LHCN-M2 (cell line): ENCODE measurements at regions not wholly inside any gene's neighbourhood (a gene's known extent, or its start where the extent isn't known, plus 50 kb on each side); places are given as distances from the start of the nearest gene placed in this dataset.
"Not testable (repeated sequence)": the region's sequence is repeated elsewhere in the genome, so short reads cannot be mapped to it uniquely, and the experiment has no call there.

Source experiments
- DNase-seq: peaks from one replicate; pipeline ENCODE4 v3.0.0-alpha.2; 2012; ENCODE audit warnings: low read depth

DNA sequence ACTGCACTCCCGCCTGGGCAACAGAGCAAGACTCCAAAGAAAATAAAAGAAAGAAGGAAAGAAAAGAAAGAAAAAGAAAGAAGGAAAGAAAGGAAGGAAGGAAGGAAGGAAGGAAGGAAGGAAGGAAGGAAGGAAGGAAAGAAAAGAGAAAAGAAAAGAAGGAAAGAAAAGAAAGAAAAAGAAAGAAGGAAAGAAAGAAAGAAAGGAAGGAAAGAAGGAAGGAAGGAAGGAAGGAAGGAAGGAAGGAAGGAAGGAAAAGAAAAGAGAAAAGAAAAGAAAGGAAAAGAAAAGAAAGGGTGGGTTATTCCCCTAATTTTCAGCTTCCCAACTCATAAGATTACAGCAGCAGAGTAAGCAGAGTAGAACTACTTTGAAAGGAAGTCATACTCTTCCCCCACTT, 64.4 kb downstream of the TMEM200C start:
- not testable (repeated sequence) for DNase-seq

DNA sequence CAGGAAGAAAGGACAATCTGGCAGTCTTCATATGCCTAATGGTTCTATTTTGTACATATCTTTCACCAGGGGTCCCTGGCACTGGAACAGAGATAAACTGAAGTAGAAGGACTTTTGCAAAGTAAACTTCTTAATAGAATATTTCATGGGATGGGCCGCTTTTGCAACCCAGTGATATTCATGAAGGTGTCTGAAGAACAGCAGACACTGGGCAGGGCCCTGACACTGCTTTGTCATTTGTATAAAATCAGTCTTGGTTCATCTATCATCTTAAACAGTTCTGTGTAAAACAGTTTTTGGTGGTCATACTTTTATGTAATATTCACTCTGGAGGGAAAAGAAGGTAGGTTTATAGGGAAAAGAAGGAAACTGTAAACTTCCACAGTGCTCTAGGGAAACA, 66.4 kb downstream of the TMEM200C start:
- DNase-seq: no peak

DNA sequence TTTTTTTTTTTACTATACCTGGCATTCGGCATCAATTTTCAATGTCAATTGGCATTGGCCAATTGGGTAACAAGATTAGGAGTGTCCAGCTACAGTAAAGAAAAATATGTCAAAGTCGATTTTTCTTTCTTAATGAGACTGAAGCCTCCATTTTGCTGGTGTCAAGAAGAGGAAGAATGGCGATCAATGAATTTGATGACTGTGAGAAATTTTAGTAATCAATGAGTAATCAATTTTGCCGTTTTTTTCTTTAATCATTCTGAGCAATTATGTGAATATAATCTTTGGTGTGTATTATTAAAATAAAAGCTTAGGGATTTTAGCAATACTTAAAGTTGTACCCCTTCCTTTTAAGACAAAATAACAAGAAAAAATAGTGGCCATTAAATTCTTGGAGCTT, 69.7 kb downstream of the TMEM200C start:
- no peak for DNase-seq

DNA sequence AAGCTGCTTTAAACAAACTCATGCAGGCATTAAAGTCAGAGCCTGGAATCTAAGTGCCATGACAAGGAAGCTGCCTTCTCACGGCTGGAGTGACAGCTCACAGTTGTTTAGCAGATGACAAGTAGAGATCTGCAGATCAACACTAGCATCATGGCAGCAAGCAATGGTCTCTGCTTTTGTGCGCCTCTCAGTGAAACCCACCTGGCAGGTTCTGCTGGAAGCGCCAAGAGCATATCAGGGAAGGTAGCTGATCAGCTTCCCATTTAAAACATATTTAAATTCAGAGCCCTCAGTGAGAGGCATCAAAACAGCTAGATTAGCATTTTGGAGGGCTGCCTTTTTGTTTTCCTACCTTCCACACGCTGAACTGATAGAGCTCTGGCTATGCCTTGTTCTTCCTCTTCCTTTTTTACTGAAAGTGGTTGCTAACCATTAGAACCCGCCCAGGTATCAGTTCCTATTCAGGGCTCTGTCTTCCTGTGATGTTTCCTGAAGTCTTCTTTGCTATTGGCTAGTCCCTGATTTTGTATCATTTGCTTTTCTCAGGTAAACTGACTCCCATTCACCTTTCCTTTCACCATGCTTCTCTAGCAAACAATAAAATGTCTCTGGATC, 70.8 kb downstream of the TMEM200C start:
- DNase-seq: no peak

DNA sequence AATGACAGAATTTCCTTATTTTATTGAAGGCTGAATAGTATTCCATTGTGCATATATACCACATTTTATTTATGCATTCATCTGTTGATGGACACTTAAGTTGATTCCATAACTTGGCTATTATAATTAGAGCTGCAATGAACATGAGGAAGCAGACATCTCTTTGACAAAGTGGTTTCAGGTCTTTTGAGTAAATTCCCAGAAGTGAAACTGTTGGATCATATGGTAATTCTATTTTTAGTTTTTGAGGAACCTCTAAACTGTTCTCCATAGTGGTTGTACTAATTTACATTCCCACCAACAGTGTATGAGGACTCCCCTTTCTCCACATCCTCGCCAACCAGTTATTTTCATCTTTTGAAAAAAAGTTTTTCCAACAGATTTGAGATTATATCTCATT, 77.5 kb downstream of the TMEM200C start:
- DNase-seq: no peak

DNA sequence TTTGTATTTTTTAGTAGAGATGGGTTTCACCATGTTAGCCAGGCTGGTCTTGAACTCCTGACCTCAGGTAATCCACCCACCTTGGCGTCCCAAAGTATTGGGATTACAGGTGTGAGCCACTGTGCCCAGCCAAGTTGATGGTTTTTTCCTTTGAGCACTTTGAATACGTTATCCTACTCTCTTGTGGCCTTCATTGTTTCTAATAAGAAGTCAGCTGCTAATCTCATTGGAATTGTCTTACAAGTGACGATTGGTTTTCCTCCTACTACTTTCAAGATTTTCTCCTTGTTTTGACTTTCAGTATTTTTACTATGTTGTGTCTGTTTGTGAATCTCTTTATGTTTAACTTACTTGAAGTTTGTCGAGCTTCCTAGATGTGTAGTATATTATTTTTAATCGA, 88.5 kb downstream of the TMEM200C start:
- no peak for DNase-seq

DNA sequence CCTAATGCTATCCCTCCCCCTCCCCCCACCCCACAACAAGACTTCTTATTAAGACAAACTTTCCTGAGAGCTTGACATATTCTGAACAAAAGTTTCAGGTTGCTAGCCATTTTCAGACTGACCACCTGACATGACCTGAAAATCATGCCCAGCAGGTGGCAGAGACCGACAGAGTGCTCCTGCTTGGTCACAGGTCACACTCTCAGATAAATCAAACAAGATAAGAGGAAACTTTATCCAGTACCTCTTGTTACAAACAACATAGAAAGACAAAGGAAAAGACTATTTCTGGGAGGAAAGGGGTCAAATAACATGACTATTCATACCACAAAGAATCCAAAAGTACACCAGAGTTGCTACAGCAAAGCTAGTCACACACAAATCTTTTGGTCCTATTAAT, 107.4 kb downstream of the TMEM200C start:
- no peak for DNase-seq

DNA sequence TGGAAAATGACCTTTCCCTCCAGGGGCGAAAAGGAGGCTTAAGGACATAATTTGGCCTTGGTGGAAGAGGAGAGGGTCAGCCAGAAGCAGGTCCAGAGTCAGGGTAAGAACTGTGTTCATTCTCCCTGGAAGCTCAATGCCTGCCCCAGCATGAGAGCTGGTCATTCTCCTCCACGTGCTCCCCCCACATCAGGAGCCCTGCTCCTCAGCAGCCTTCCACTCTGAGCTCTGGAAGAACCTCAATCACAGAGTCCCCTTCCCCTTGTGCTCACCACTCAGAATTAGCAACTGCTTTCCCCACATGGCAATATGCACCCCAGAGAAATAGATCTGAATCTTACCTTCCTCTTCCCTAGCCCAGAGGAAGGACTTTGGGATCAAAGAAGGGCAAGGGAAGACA, 115.4 kb downstream of the TMEM200C start:
- no peak for DNase-seq

DNA sequence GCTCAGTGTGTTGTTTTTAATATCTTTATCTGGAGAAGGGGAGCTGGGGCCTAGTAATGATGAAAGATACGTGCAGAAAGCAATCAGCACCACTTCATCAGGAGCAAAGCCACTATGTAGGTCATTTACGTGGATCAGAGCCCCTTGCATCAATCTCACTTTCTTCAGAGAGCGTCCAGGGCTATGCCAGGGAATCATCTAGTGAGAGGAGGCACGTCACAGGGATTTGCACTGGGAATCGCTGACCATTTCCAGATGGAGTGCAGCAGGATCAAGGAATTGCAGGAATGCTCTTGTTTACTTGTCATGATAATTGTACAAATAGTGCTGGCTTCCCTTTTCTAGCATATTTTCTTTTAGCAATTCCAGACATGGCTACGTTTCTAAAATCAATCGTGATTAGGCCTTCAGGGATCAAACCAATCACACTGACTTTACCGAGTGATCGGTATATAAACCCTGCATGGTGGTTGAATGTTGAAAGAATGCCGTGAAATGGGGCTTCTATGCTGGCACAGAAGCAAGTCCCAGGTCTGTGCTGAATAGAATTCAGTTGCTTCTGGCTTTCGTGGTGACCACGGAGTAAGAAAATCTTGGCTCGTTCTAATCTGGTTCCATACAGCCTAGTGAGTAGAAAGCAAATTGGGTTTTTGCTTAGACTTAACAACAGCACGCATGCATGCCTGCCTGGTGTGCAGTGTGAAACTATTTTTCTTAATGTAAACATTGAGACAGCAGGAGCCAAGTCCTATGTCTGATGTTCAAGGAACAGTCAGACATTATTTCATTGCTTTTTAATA, 122.8 kb downstream of the TMEM200C start:
- DNase-seq: no peak

DNA sequence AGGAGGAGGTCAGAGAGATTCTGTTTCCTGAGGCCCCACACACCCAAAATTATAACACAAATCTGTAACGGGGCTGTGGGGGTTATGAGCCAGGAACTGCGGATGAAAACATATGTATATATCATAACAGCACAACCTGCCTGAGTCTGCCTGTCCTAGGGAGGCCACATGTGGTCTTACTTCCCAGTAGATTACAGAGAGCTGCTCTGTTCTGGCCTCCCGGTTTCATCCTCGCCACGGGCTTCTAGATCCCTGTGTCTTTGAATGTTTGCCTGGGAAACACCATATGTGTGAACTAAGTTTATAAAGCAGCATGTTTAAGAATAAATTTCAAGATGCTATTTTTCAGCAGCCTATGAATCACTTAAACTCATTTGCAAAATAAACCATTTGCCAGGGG, 124.0 kb downstream of the TMEM200C start:
- no peak for DNase-seq

DNA sequence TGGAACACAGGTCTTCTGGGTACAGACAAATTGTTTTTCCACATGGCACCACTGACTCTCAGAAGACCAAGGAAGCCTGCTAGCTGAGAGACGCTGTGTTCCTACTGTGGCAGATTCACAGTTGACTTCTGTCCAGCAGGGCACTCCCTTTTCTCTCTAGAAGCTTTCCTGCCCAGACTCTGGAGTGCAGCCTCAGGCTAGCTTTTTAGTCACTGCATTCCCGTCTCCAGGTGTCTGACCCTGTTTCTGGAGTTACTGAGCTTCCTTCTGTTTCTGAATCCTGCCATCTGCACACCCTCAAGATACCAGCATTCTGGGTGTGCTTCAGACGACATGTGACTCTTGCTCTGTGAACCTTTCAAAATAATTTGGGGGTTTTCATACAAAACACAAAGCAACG, 125.1 kb downstream of the TMEM200C start:
- DNase-seq: no peak

DNA sequence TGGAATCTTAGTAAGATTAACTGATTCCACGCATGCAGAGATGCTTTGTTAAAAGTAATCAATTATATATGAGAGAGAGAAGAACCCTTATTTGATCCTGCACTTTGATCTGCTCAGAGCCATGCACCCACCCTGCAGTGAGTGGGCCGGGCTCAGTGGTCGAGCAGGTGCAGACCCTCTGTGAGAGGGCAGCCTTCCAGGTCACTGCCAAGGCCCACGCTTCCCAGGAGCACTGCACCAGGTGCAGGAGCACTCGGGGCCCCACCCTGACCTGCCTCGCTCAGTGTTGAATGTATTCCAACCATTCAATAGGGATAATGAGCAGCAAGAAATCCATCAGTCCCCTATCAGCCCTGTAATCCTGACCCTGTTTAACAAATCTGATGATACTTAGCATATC, 126.9 kb downstream of the TMEM200C start:
- no peak for DNase-seq

DNA sequence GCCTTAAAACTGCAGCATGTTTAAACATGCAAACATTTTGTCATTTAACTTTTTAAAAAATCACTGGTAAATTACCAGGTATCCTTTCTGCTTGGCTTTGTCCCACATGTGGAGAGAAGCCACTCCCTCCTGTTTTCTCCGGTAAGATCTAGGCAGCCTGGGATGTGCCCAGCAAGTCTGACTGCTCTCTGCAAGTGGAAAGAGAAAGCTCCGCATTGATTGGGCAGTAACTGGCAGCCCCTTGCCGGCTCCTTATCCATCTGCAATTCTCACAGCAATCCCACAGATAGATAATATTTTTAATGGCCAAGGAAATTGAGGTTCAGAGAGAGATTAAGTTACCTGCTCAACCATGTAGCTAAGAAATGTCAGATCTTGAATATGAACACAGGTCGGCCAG, 136.1 kb downstream of the TMEM200C start:
- no peak for DNase-seq

DNA sequence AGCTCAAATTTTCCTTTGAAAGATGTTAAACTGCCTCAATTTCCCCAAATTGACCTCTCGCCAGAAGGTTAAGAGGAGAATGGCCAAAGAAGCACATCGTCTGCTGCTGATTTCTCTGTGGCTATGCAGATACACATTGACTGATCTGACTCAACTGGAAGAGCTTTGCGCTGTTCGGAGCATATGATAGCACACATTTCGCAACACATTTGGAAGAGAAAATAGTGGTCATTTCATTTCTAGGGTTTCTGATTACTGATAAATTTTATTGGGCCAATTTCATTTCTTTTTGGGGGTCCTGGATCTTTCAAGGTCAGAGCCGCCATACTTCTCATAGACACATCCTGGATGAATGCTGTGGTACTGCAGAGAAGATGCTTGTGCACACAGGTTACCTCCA, 138.5 kb downstream of the TMEM200C start:
- no peak for DNase-seq

DNA sequence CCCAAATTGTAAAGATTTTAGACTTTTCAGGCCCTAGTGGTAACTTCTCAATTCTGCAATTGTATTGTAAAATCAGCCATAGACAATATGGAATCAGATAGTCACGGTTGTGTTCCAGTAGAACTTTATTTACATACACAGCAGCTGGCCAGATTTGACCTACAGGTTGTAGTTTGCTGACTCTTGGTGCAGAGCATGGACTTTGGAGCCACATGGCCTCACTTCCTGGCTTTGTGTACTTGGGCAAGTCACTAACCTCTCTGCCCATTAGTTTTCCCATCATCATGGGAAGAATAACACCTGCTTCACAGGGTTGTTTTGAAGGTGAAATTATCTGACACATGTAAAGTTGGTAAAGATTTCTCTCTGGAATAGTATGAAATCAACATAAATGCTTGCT, 147.6 kb downstream of the TMEM200C start:
- no peak for DNase-seq

DNA sequence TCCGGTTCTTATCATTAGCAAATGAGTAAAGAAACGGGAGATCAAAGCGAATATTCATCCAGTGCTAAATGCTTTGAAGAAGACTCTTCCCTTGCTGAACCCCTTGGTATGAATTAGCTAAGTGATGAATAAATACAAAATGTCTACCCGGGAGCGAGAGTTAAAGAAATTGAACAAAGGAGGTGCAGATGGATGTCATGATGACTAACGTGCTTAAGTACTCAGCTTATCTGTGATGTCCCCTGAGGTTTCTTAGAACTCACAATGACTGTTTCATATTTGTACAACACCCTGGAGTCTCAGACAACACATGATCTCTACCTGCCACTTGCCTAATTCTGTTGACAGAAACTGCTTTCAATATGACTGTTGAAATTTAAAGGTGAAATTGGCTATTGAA, 148.5 kb downstream of the TMEM200C start:
- DNase-seq: no peak

DNA sequence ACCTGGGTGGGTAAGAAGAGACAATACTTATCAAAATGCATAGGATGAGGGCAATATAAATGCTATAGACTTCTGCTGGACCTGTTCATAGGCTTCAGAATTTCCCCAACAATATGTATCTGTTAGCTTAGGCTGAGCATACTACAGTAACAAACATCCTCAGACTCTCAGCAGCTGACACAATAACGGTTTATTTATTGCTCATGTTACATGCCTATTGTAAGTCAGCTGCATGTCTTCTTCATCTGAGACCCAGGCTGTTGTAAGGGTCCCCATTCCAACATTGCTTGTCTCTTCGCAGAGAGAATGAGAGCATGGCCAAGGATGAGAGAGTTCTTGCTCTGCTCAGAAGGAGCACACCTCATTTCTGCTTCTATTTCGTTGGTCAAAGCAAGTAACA, 150.7 kb downstream of the TMEM200C start:
- DNase-seq: no peak

DNA sequence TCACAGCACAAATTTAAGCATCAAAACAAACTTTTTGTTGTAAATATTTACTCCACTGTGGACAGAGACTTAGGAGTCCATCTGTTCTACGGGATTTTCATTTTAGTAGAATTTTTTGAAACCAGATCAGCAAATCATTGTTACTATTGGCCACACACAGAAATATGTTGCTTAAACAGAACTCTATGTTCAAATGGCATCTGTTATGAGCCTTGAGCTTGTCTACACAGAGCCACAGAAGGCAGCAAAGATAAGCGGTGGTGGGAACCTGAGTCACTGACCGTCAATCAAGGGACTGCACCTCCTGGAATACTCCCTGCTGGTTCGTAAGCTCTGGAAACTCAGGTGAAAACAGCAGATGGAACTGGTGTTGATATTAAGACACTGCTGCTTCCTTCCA, 156.8 kb downstream of the TMEM200C start:
- DNase-seq: no peak

DNA sequence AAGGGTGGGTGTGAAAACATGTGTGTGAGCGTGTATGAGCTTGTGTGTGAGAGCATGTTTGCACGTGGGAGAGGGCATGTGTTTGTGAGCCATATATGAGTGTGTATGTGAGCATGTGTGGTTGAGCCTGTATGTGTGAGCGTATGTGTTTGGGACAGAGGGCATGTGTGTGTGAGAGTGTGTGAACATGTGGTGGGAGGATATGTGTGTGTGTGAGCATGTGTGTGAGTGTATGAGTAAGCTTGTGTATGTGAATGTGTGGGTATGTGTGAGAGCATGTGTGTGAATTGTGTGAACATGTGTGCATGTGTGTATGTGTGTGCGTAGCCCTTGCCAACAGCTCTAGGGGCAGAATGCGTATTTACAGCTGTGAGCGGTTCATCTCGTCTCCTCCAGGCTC, 163.0 kb downstream of the TMEM200C start:
- no peak for DNase-seq

DNA sequence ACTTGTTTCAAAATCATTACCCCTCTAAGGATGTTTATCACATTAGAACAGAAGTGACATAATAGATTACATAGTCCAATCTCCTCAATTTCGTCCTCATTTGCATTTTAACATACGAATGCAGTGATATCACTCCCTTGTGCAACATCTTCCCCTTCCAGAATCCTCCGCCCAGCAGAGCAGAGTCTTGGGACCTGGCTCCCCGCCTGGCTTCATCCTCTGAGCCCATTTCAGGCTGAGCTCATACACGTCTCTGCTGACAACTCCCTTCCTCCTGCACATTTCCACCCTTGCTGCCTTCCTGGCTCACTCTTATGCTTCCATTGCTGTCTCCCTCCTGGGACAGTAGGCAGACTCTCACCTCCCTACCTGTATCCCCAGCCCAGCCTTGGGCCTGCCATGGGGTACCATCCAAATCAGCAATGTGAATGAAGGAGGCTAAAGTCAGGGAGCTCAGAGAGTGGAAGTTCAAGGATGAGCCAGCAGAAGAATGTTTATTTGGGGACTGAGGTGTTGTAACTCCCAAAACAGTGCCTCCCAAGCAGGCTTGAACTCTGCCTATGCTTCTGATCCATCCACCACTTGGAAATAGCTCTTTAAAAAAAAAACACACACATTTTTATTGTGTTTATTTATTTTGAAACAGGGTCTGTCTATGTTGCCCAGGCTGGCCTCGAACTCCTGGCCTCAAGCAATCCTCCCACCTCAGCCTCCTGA, 165.2 kb downstream of the TMEM200C start:
- DNase-seq: no peak

DNA sequence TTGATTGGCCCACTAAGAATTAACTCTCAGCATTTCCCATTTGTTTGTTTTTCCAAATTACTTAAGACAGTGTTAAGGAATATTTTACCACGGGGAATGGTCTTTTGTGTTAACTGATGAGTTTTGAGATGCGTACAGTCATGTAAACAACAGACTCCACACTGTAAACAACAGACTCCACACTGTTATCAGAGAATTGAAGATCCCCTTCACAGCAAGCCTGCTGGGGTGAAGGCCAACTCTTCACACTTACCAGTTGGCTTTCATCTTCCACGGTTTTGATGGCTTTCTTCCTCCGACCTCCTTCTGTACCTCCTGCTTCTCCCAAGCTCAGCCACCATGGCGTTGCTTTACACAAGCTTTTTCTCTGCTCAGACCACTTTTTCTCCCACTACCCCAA, 166.8 kb downstream of the TMEM200C start:
- no peak for DNase-seq

DNA sequence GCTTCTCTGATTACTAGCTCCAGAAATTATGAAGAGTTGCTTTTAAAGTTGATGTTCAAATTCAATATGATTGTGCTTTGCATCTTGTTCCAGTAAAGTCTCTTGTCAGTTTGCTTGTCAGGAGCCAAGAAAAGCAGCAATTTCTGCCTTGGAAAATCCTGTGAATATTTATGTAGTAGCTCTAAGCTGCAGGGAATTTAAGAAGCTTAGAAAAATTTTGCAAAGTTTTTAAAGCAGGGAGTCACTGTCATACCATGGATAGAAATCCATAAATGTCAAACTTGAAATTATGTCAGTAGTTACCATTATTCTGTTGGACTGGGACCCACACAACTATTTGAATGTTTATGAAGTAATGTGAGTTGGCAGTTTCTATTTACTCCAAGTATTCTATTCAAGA, 169.3 kb downstream of the TMEM200C start:
- no peak for DNase-seq

DNA sequence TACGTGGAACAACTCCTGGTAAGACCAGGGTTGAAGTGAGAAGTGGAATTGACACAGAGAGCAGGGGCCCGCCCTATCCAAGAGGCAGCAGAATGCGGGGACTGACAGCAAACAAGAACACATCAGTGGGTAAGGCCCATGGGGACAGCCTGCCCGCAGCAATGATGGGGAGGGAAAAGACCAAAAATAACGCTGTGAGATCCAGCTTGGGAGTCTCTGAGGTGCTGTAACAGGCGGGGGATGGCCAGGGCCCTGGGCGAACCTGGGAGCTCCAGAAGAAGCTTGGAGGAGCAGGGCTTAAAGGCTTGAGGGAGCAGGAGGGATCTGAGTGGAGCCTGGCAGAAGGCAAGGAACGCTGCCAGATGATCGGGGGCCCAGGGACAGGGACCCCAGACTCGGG, 173.4 kb downstream of the TMEM200C start:
- no peak for DNase-seq
